Peyer's patch (tissue), 4 donors: ENCODE measurements at regions not wholly inside any gene's neighbourhood (a gene's known extent, or its start where the extent isn't known, plus 50 kb on each side); places are given as distances from the start of the nearest gene placed in this dataset.

Experiments used
- CTCF ChIP-seq, 6 experiments: fragments of 450-650 bp in 4 of 6; fragments of 200-600 bp in 2 of 6; sonication (generic) in 1 of 6; IDR thresholded peaks; one replicate each; pipeline ENCODE4 v1.5.1; 2017 to 2019; ENCODE audit warnings: antibody characterized with exemption in 6 of 6, mild to moderate bottlenecking in 3 of 6, moderate library complexity in 1 of 6
- POLR2A ChIP-seq, 2 donors: fragments of 450-650 bp; IDR thresholded peaks; one replicate each; pipeline ENCODE4 v1.5.1; 2017; ENCODE audit warnings: antibody characterized with exemption in 2 of 2, mild to moderate bottlenecking in 2 of 2, moderate library complexity in 2 of 2

GRCh38 chr12:91983935-91984334 is 161.7 kb downstream of the BTG1 start:
- TF ChIP-seq CTCF (IDR thresholded peaks at IDR 0.05) (no peak), POLR2A (IDR thresholded peaks at IDR 0.05) (no peak)
